H9 (cell line): ENCODE measurements at regions not wholly inside any gene's neighbourhood (a gene's known extent, or its start where the extent isn't known, plus 50 kb on each side); places are given as distances from the start of the nearest gene placed in this dataset.
A peak's percentile ranks its signal among the peaks of the same experiment; 100 is the strongest.

ENCODE experiments used
- DNase-seq: peaks from one replicate; pipeline ENCODE4 v3.0.0-alpha.2; 2017
- H2AFZ ChIP-seq: one replicate; pipeline ENCODE4 v1.6.1; 2013; ENCODE audit warnings: mild to moderate bottlenecking, low read length, control low read depth, moderate library complexity
- H2AK5ac ChIP-seq: 2 replicates; pipeline ENCODE4 v1.6.1; 2013; ENCODE audit warnings: low read length, control low read depth, mixed read lengths; ENCODE audit not compliant: insufficient read length
- H2BK120ac ChIP-seq: one replicate; pipeline ENCODE4 v1.6.1; 2013; ENCODE audit warnings: low read depth, mild to moderate bottlenecking, low read length, control low read depth, inconsistent platforms; ENCODE audit not compliant: poor library complexity, severe bottlenecking
- H2BK12ac ChIP-seq: 2 replicates; pipeline ENCODE4 v1.6.1; 2013; ENCODE audit warnings: low read length, control low read depth, mixed read lengths, low read depth; ENCODE audit not compliant: insufficient read length
- H2BK15ac ChIP-seq: 2 replicates; pipeline ENCODE4 v1.6.1; 2013; ENCODE audit warnings: low read depth, low read length, control low read depth
- H2BK20ac ChIP-seq: one replicate; pipeline ENCODE4 v1.6.1; 2013; ENCODE audit warnings: low read depth, mild to moderate bottlenecking, low read length, control low read depth, inconsistent platforms; ENCODE audit not compliant: poor library complexity, severe bottlenecking
- H2BK5ac ChIP-seq: 2 replicates; pipeline ENCODE4 v1.6.1; 2013; ENCODE audit warnings: low read length, control low read depth, mixed read lengths; ENCODE audit not compliant: insufficient read length
- H3K14ac ChIP-seq: 2 replicates; pipeline ENCODE4 v1.6.1; 2013; ENCODE audit warnings: low read length, control low read depth; ENCODE audit not compliant: insufficient read depth
- H3K18ac ChIP-seq: 2 replicates; pipeline ENCODE4 v1.6.1; 2013; ENCODE audit warnings: low read depth, mild to moderate bottlenecking, mixed read lengths, low read length, control low read depth; ENCODE audit not compliant: insufficient read length
- H3K23ac ChIP-seq: 2 replicates; pipeline ENCODE4 v1.6.1; 2013; ENCODE audit warnings: low read length, control low read depth, mixed read lengths, low read depth; ENCODE audit not compliant: insufficient read length
- H3K23me2 ChIP-seq: 2 replicates; pipeline ENCODE4 v1.6.1; 2013; ENCODE audit warnings: low read depth, mild to moderate bottlenecking, mixed read lengths, low read length, control low read depth; ENCODE audit not compliant: insufficient read length, poor library complexity, severe bottlenecking
- H3K27ac ChIP-seq: 2 replicates; pipeline ENCODE4 v1.5.1; 2013; ENCODE audit warnings: low read length, control low read depth, mixed read lengths, low read depth; ENCODE audit not compliant: insufficient read length
- H3K27me3 ChIP-seq: 2 replicates; pipeline ENCODE4 v1.6.1; 2013; ENCODE audit warnings: low read length, control low read depth, inconsistent platforms; ENCODE audit not compliant: insufficient read depth
- H3K4ac ChIP-seq: 2 replicates; pipeline ENCODE4 v1.6.1; 2013; ENCODE audit warnings: low read depth, mild to moderate bottlenecking, control low read depth, inconsistent platforms, low read length, moderate library complexity
- H3K4me1 ChIP-seq: 2 replicates; pipeline ENCODE4 v1.6.1; 2013; ENCODE audit warnings: low read length, control low read depth, inconsistent platforms; ENCODE audit not compliant: insufficient read depth
- H3K4me2 ChIP-seq: 2 replicates; pipeline ENCODE4 v1.6.1; 2013; ENCODE audit warnings: low read length, control low read depth, mixed read lengths; ENCODE audit not compliant: insufficient read length, insufficient read depth
- H3K56ac ChIP-seq: 2 replicates; pipeline ENCODE4 v1.6.1; 2013; ENCODE audit warnings: low read depth, mild to moderate bottlenecking, mixed read lengths, low read length, control low read depth; ENCODE audit not compliant: insufficient read length
- H3K79me1 ChIP-seq: 2 replicates; pipeline ENCODE4 v1.6.1; 2013; ENCODE audit warnings: low read depth, mild to moderate bottlenecking, moderate library complexity, low read length, control low read depth, inconsistent platforms; ENCODE audit not compliant: insufficient read depth, poor library complexity, severe bottlenecking
- H3K79me2 ChIP-seq: 2 replicates; pipeline ENCODE4 v1.6.1; 2013; ENCODE audit warnings: low read length, control low read depth, inconsistent platforms; ENCODE audit not compliant: insufficient read depth
- H3K9ac ChIP-seq: 2 replicates; pipeline ENCODE4 v1.6.1; 2013; ENCODE audit warnings: low read length, control low read depth, mixed read lengths; ENCODE audit not compliant: insufficient read length; ENCODE audit errors: extremely low read depth
- H3K9me3 ChIP-seq: one replicate; pipeline ENCODE4 v1.6.1; 2013; ENCODE audit warnings: low read depth, low read length, inconsistent platforms; ENCODE audit not compliant: control insufficient read depth
- H3T11ph ChIP-seq: one replicate; pipeline ENCODE4 v1.6.1; 2013; ENCODE audit warnings: mild to moderate bottlenecking, low read length, control low read depth, inconsistent platforms
- H4K20me1 ChIP-seq: one replicate; pipeline ENCODE4 v1.6.1; 2013; ENCODE audit not compliant: control insufficient read depth, insufficient read length, insufficient read depth
- H4K5ac ChIP-seq: 2 replicates; pipeline ENCODE4 v1.6.1; 2013; ENCODE audit warnings: low read depth, mild to moderate bottlenecking, mixed read lengths, low read length, control low read depth; ENCODE audit not compliant: insufficient read length
- H4K8ac ChIP-seq: replicated peaks from 2 replicates; pipeline ENCODE4 v1.6.1; 2013; ENCODE audit warnings: low read length, control low read depth, mixed read lengths, low read depth; ENCODE audit not compliant: insufficient read length
- H4K91ac ChIP-seq: 2 replicates; pipeline ENCODE4 v1.6.1; 2013; ENCODE audit warnings: low read depth, mild to moderate bottlenecking, moderate library complexity, mixed read lengths, low read length, control low read depth; ENCODE audit not compliant: insufficient read length
- H3K27ac Mint-ChIP-seq, 3 experiments: 2 replicates in 2 of 3; 3 replicates in 1 of 3; pipeline ENCODE4 v1.8.0; 2020 to 2021; ENCODE audit warnings: mixed read lengths in 3 of 3, mild to moderate bottlenecking in 1 of 3, moderate library complexity in 1 of 3
- H3K27me3 Mint-ChIP-seq: 2 replicates; pipeline ENCODE4 v1.8.0; 2021; ENCODE audit warnings: low read depth, mild to moderate bottlenecking, moderate library complexity, mixed read lengths
- H3K36me3 Mint-ChIP-seq, 3 experiments: 2 replicates in 2 of 3; 3 replicates in 1 of 3; pipeline ENCODE4 v1.8.0; 2020 to 2021; ENCODE audit warnings: low read depth in 3 of 3, mixed read lengths in 3 of 3; ENCODE audit not compliant: insufficient read depth in 1 of 3
- H3K4me1 Mint-ChIP-seq, 2 experiments: 2 replicates each; pipeline ENCODE4 v1.8.0; 2020; ENCODE audit warnings: mixed read lengths in 2 of 2
- H3K4me3 Mint-ChIP-seq, 2 experiments: 2 replicates in 1 of 2; 3 replicates in 1 of 2; pipeline ENCODE4 v1.8.0; 2020 to 2021; ENCODE audit warnings: mild to moderate bottlenecking in 2 of 2, mixed read lengths in 2 of 2, moderate library complexity in 1 of 2
- H3K9me3 Mint-ChIP-seq, 2 experiments: 2 replicates in 1 of 2; 3 replicates in 1 of 2; pipeline ENCODE4 v1.8.0; 2020; ENCODE audit warnings: mild to moderate bottlenecking in 2 of 2, mixed read lengths in 2 of 2, moderate library complexity in 1 of 2
- CTCF ChIP-seq: fragments of 200-600 bp; sonication (generic); conservative IDR thresholded peaks from 3 replicates; pipeline ENCODE4 v1.8.0; 2021; ENCODE audit warnings: antibody characterized with exemption, mild to moderate bottlenecking
- WGBS: extraction: QIAGEN DNeasy Blood & Tissue Kit; methylation state at CpG from one replicate; pipeline ENCODE4 v1.1.7; 2013; ENCODE audit warnings: missing lambda C conversion rate, low lambda C conversion rate, mixed read lengths; ENCODE audit not compliant: insufficient read length; ENCODE audit errors: extremely low coverage; 5-methylcytosine and 5-hydroxymethylcytosine counted together

- H2AFZ ChIP-seq, result no peak overlapping the region
- H4K20me1 ChIP-seq, result no peaks in the 10 kb centered on the region
- H3K9ac ChIP-seq, result no peak overlapping the region
- no peak overlapping the region for H3K4me2 ChIP-seq
- H3T11ph ChIP-seq, result no peak overlapping the region
- no peaks in the 10 kb centered on the region for H3K79me1 ChIP-seq
- H3K4me3 Mint-ChIP-seq, result no peak overlapping the region
- no peaks in the 10 kb centered on the region for H3K23me2 ChIP-seq
- no CpG with 5 or more reads among the region's 2 CpGs for WGBS
- no peak overlapping the region for H2BK5ac ChIP-seq
- H3K4me1 ChIP-seq, result no peaks in the 10 kb centered on the region; the same call in 1 of the 2 replicates
- no peak overlapping the region for H3K18ac ChIP-seq
- H3K27me3 ChIP-seq, result no peaks in the 10 kb centered on the region
- H3K27ac Mint-ChIP-seq, result peak overlapping the region in 1 of 3 experiments; percentile 29; a peak in 2 of 7 replicates
- no peak overlapping the region for H2BK20ac ChIP-seq
- no peak overlapping the region for H3K56ac ChIP-seq
- H3K9me3 ChIP-seq, result no peaks in the 10 kb centered on the region
- no peaks in the 10 kb centered on the region for H3K9me3 Mint-ChIP-seq
- DNase-seq, result no peak
- H3K4ac ChIP-seq, result no peak overlapping the region
- H3K79me2 ChIP-seq, result no peaks in the 10 kb centered on the region
- H3K4me1 Mint-ChIP-seq, result peaks cover 4 to 12% of the 10 kb centered on the region in 2 experiments
- H4K91ac ChIP-seq, result no peak overlapping the region
- no peak for TF ChIP-seq CTCF
- H2AK5ac ChIP-seq, result no peak overlapping the region
- no peaks in the 10 kb centered on the region for H3K36me3 Mint-ChIP-seq
- no peak overlapping the region for H4K5ac ChIP-seq
- H4K8ac ChIP-seq, result no peak overlapping the region
- no peak overlapping the region for H2BK12ac ChIP-seq
- no peaks in the 10 kb centered on the region for H3K27me3 Mint-ChIP-seq
- no peak overlapping the region for H2BK120ac ChIP-seq
- H3K23ac ChIP-seq, result no peak overlapping the region
- no peak overlapping the region for H3K14ac ChIP-seq
- no peak overlapping the region for H3K27ac ChIP-seq
- H2BK15ac ChIP-seq, result no peak overlapping the region
These were observed 186.0 kb downstream of the CEMIP2 start for GRCh38 chr9:71582347-71582746.
